Mesothelial cell of epicardium (in vitro differentiated cells): ENCODE measurements at regions not wholly inside any gene's neighbourhood (a gene's known extent, or its start where the extent isn't known, plus 50 kb on each side); places are given as distances from the start of the nearest gene placed in this dataset.

ENCODE experiments used
- DNase-seq, 2 experiments: peaks; one replicate each; pipeline ENCODE4 v3.0.0; 2021; ENCODE audit warnings: low spot score in 2 of 2; ENCODE audit not compliant: unreplicated experiment in 2 of 2
- H3K27ac Mint-ChIP-seq: 2 replicates; pipeline ENCODE4 v1.8.0; 2021; ENCODE audit warnings: mixed read lengths
- H3K27me3 Mint-ChIP-seq: 2 replicates; pipeline ENCODE4 v1.8.0; 2021; ENCODE audit warnings: low read depth, mixed read lengths
- H3K36me3 Mint-ChIP-seq: 2 replicates; pipeline ENCODE4 v1.8.0; 2021; ENCODE audit warnings: mixed read lengths
- H3K4me1 Mint-ChIP-seq: 2 replicates; pipeline ENCODE4 v1.8.0; 2021; ENCODE audit warnings: mixed read lengths
- H3K4me3 Mint-ChIP-seq: 2 replicates; pipeline ENCODE4 v1.8.0; 2021; ENCODE audit warnings: mild to moderate bottlenecking, moderate library complexity, mixed read lengths
- H3K9me3 Mint-ChIP-seq: 2 replicates; pipeline ENCODE4 v1.8.0; 2021; ENCODE audit warnings: mixed read lengths
- CTCF ChIP-seq: fragments of 200-600 bp; sonication (generic); IDR thresholded peaks from one replicate; pipeline ENCODE4 v1.5.0; 2021; ENCODE audit warnings: antibody characterized with exemption; ENCODE audit not compliant: unreplicated experiment

GRCh38 chr6:163895162-163895561, 480.6 kb downstream of the QKI start:
- no peak for TF ChIP-seq CTCF
- H3K27ac Mint-ChIP-seq, result no peak overlapping the region
- H3K27me3 Mint-ChIP-seq, result no peaks in the 10 kb centered on the region
- DNase-seq, result no peak
- H3K4me3 Mint-ChIP-seq, result no peak overlapping the region
- H3K9me3 Mint-ChIP-seq, result no peaks in the 10 kb centered on the region
- no peaks in the 10 kb centered on the region for H3K4me1 Mint-ChIP-seq
- H3K36me3 Mint-ChIP-seq, result no peaks in the 10 kb centered on the region

GRCh38 chr6:163893609-163894189, 479.2 kb downstream of the QKI start:
- Mint-ChIP-seq H3K4me1 (no peaks in the 10 kb centered on the region), H3K9me3 (peaks cover 4% of the 10 kb centered on the region), H3K36me3 (no peaks in the 10 kb centered on the region), H3K27me3 (no peaks in the 10 kb centered on the region), H3K27ac (no peak overlapping the region), H3K4me3 (no peak overlapping the region)
- DNase-seq, result no peak
- no peak for TF ChIP-seq CTCF

- no peak for TF ChIP-seq CTCF
- no peak overlapping the region for H3K4me3 Mint-ChIP-seq
- no peaks in the 10 kb centered on the region for H3K36me3 Mint-ChIP-seq
- no peaks in the 10 kb centered on the region for H3K27me3 Mint-ChIP-seq
- no peak for DNase-seq
- H3K27ac Mint-ChIP-seq, result no peak overlapping the region
- peaks cover 11% of the 10 kb centered on the region for H3K9me3 Mint-ChIP-seq
- H3K4me1 Mint-ChIP-seq, result no peaks in the 10 kb centered on the region
These were observed 478.5 kb downstream of the QKI start for GRCh38 chr6:163892824-163893561.

GRCh38 chr6:163889904-163890514, 475.5 kb downstream of the QKI start:
- no peak for DNase-seq
- Mint-ChIP-seq H3K36me3 (no peaks in the 10 kb centered on the region), H3K4me1 (no peaks in the 10 kb centered on the region), H3K27ac (no peak overlapping the region), H3K9me3 (peaks cover 26% of the 10 kb centered on the region), H3K4me3 (no peak overlapping the region), H3K27me3 (no peaks in the 10 kb centered on the region)
- no peak for TF ChIP-seq CTCF

GRCh38 chr6:163888030-163888819, 473.7 kb downstream of the QKI start:
- H3K36me3 Mint-ChIP-seq, result no peaks in the 10 kb centered on the region
- DNase-seq, result no peak
- H3K27ac Mint-ChIP-seq, result no peak overlapping the region
- H3K27me3 Mint-ChIP-seq, result no peaks in the 10 kb centered on the region
- TF ChIP-seq CTCF, result no peak
- no peaks in the 10 kb centered on the region for H3K4me1 Mint-ChIP-seq
- H3K9me3 Mint-ChIP-seq, result peaks cover 43% of the 10 kb centered on the region
- H3K4me3 Mint-ChIP-seq, result no peak overlapping the region
